Choroid plexus epithelial cell (primary cell): ENCODE measurements at regions not wholly inside any gene's neighbourhood (a gene's known extent, or its start where the extent isn't known, plus 50 kb on each side); places are given as distances from the start of the nearest gene placed in this dataset.

Source experiments
- DNase-seq: peaks from one replicate; pipeline ENCODE4 v3.0.0-alpha.2; 2010; ENCODE audit warnings: low read depth
- H3K4me3 ChIP-seq: 2 replicates; pipeline ENCODE4 v1.5.1; 2011; ENCODE audit warnings: low read depth, mild to moderate bottlenecking, control low read depth, low read length, moderate library complexity
- CTCF ChIP-seq: conservative IDR thresholded peaks from 2 replicates; pipeline ENCODE4 v1.5.1; 2011; ENCODE audit warnings: low read depth, mild to moderate bottlenecking, control low read depth, inconsistent platforms, low read length, moderate library complexity

- no peak for DNase-seq
- TF ChIP-seq CTCF = no peak
- H3K4me3 ChIP-seq = no peak overlapping the region
These were observed 67.8 kb downstream of the ENGASE start for GRCh38 chr17:79142375-79142774.

- H3K4me3 ChIP-seq = no peak overlapping the region
- no peak for TF ChIP-seq CTCF
- no peak for DNase-seq
These were observed 67.1 kb downstream of the ENGASE start for GRCh38 chr17:79141578-79142355.

- no peak for TF ChIP-seq CTCF
- no peak for DNase-seq
- no peak overlapping the region for H3K4me3 ChIP-seq
These were observed 64.2 kb downstream of the ENGASE start for GRCh38 chr17:79138826-79139225.

GRCh38 chr17:79137789-79138165 is 63.2 kb downstream of the ENGASE start:
- no peak overlapping the region for H3K4me3 ChIP-seq
- DNase-seq = no peak
- TF ChIP-seq CTCF = no peak

- H3K4me3 ChIP-seq = no peak overlapping the region
- no peak for DNase-seq
- no peak for TF ChIP-seq CTCF
These were observed 62.6 kb downstream of the ENGASE start for GRCh38 chr17:79137015-79137788.

- DNase-seq = no peak
- H3K4me3 ChIP-seq = no peak overlapping the region
- TF ChIP-seq CTCF = no peak
These were observed 62.0 kb downstream of the ENGASE start for GRCh38 chr17:79136596-79136995.
